ENCODE measurements at regions not wholly inside any gene's neighbourhood (a gene's known extent, or its start where the extent isn't known, plus 50 kb on each side); places are given as distances from the start of the nearest gene placed in this dataset.

GRCh38 chr6:90911642-90912041 is 324.8 kb upstream of the MAP3K7 start:
- Histone ChIP-seq H3K9me2 (replicated peaks; ENCODE audit: insufficient read depth, low read length) (no peaks in the 10 kb centered on the region), H3K27me3 (replicated peaks; ENCODE audit: insufficient read depth, low read length) (no peaks in the 10 kb centered on the region), H4K20me1 (ENCODE audit: insufficient read depth, low read length) (no peaks in the 10 kb centered on the region), H3K4me3 (ENCODE audit: low read length) (no peak overlapping the region), H3K4me2 (ENCODE audit: low read depth, low read length) (no peak overlapping the region), H3K4me1 (ENCODE audit: low read length) (no peaks in the 10 kb centered on the region), H3K9ac (ENCODE audit: low read length) (no peak overlapping the region), H3F3A (ENCODE audit: insufficient read depth, low read length) (no peaks in the 10 kb centered on the region), H3K9me3 (replicated peaks; ENCODE audit: insufficient read depth, low read length) (no peaks in the 10 kb centered on the region), H3K79me2 (ENCODE audit: low read length) (no peaks in the 10 kb centered on the region), H3K27ac (ENCODE audit: low read length) (no peak overlapping the region), H3K36me3 (replicated peaks; ENCODE audit: insufficient read depth, low read length) (no peaks in the 10 kb centered on the region), H2AFZ (ENCODE audit: low read length) (no peak overlapping the region)
- no peak for TF ChIP-seq EZH2phosphoT487 (IDR thresholded peaks at IDR 0.05; ENCODE audit: low read length)
- no peak for TF ChIP-seq EZH2 (optimal IDR thresholded peaks at IDR 0.05; ENCODE audit: low read depth, low read length)
- no peak for TF ChIP-seq CTCF (IDR thresholded peaks at IDR 0.05; ENCODE audit: low read length)
- no peak for DNase-seq

- no peak overlapping the region for H3K27ac ChIP-seq (ENCODE audit: low read length)
- H3K4me1 ChIP-seq (ENCODE audit: low read length): no peaks in the 10 kb centered on the region
- no peaks in the 10 kb centered on the region for H4K20me1 ChIP-seq (ENCODE audit: insufficient read depth, low read length)
- TF ChIP-seq CTCF (IDR thresholded peaks at IDR 0.05; ENCODE audit: low read length) (no peak), EZH2 (optimal IDR thresholded peaks at IDR 0.05; ENCODE audit: low read depth, low read length) (no peak), EZH2phosphoT487 (IDR thresholded peaks at IDR 0.05; ENCODE audit: low read length) (no peak)
- no peaks in the 10 kb centered on the region for H3K36me3 ChIP-seq (replicated peaks; ENCODE audit: insufficient read depth, low read length)
- no peaks in the 10 kb centered on the region for H3F3A ChIP-seq (ENCODE audit: insufficient read depth, low read length)
- H3K9me3 ChIP-seq (replicated peaks; ENCODE audit: insufficient read depth, low read length): no peaks in the 10 kb centered on the region
- no peak overlapping the region for H3K4me3 ChIP-seq (ENCODE audit: low read length)
- DNase-seq: no peak
- no peaks in the 10 kb centered on the region for H3K27me3 ChIP-seq (replicated peaks; ENCODE audit: insufficient read depth, low read length)
- no peak overlapping the region for H3K9ac ChIP-seq (ENCODE audit: low read length)
- H2AFZ ChIP-seq (ENCODE audit: low read length): no peak overlapping the region
- no peaks in the 10 kb centered on the region for H3K79me2 ChIP-seq (ENCODE audit: low read length)
- H3K4me2 ChIP-seq (ENCODE audit: low read depth, low read length): no peak overlapping the region
- no peaks in the 10 kb centered on the region for H3K9me2 ChIP-seq (replicated peaks; ENCODE audit: insufficient read depth, low read length)
Observed at GRCh38 chr6:90910893-90911292, 324.0 kb upstream of the MAP3K7 start.

- H3K4me2 ChIP-seq (ENCODE audit: low read depth, low read length): no peak overlapping the region
- DNase-seq: no peak
- no peaks in the 10 kb centered on the region for H3K9me2 ChIP-seq (replicated peaks; ENCODE audit: insufficient read depth, low read length)
- no peak overlapping the region for H3K27ac ChIP-seq (ENCODE audit: low read length)
- H3K27me3 ChIP-seq (replicated peaks; ENCODE audit: insufficient read depth, low read length): no peaks in the 10 kb centered on the region
- H3K9me3 ChIP-seq (replicated peaks; ENCODE audit: insufficient read depth, low read length): no peaks in the 10 kb centered on the region
- H2AFZ ChIP-seq (ENCODE audit: low read length): no peak overlapping the region
- H3K36me3 ChIP-seq (replicated peaks; ENCODE audit: insufficient read depth, low read length): no peaks in the 10 kb centered on the region
- H3K4me1 ChIP-seq (ENCODE audit: low read length): no peaks in the 10 kb centered on the region
- H3K9ac ChIP-seq (ENCODE audit: low read length): no peak overlapping the region
- no peak for TF ChIP-seq EZH2 (optimal IDR thresholded peaks at IDR 0.05; ENCODE audit: low read depth, low read length)
- no peak for TF ChIP-seq CTCF (IDR thresholded peaks at IDR 0.05; ENCODE audit: low read length)
- no peak for TF ChIP-seq EZH2phosphoT487 (IDR thresholded peaks at IDR 0.05; ENCODE audit: low read length)
- H3F3A ChIP-seq (ENCODE audit: insufficient read depth, low read length): no peaks in the 10 kb centered on the region
- no peak overlapping the region for H3K4me3 ChIP-seq (ENCODE audit: low read length)
- no peaks in the 10 kb centered on the region for H3K79me2 ChIP-seq (ENCODE audit: low read length)
- no peaks in the 10 kb centered on the region for H4K20me1 ChIP-seq (ENCODE audit: insufficient read depth, low read length)
Observed at GRCh38 chr6:90907931-90908655, 321.2 kb upstream of the MAP3K7 start.

All from MM.1S (cell line).